OCI-LY3 (cell line): ENCODE measurements at regions not wholly inside any gene's neighbourhood (a gene's known extent, or its start where the extent isn't known, plus 50 kb on each side); places are given as distances from the start of the nearest gene placed in this dataset.

Source experiments
- CTCF ChIP-seq: fragments of 200-600, 300-600 bp; sonication (generic); IDR thresholded peaks from 2 replicates; pipeline ENCODE4 v1.5.1; 2014; ENCODE audit warnings: antibody characterized with exemption, low read length, low read depth
- EZH2phosphoT487 ChIP-seq: fragments of 200-600 bp; shearing (Covaris generic); IDR thresholded peaks from 2 replicates; pipeline ENCODE4 v1.6.1; 2018; ENCODE audit warnings: antibody characterized with exemption, mixed run types, low read depth

- TF ChIP-seq CTCF = no peak
- no peak for TF ChIP-seq EZH2phosphoT487
These were observed 427.4 kb downstream of the TTLL7 start for GRCh38 chr1:83571536-83571935.
